NCI-H446 treated with DMSO at 0.1 percent for 48 hours (cell line): ENCODE measurements at regions not wholly inside any gene's neighbourhood (a gene's known extent, or its start where the extent isn't known, plus 50 kb on each side); places are given as distances from the start of the nearest gene placed in this dataset.

ENCODE experiments used
- DNase-seq: peaks from one replicate; lab custom pipeline; 2025; lab: John Stamatoyannopoulos, UW

- no peak for DNase-seq
Observed at GRCh38 chr1:185578293-185578692, 155.9 kb upstream of the HMCN1 start.

- DNase-seq: no peak
Observed at GRCh38 chr1:185574139-185574875, 159.9 kb upstream of the HMCN1 start.

GRCh38 chr1:185573677-185574076 lies 160.5 kb upstream of the HMCN1 start:
- DNase-seq: no peak

- no peak for DNase-seq
Observed at GRCh38 chr1:185573162-185573561, 161.0 kb upstream of the HMCN1 start.

GRCh38 chr1:185570962-185571361 lies 163.2 kb upstream of the HMCN1 start:
- no peak for DNase-seq

GRCh38 chr1:185568155-185569123 lies 165.8 kb upstream of the HMCN1 start:
- no peak for DNase-seq

GRCh38 chr1:185567440-185567839 lies 166.8 kb upstream of the HMCN1 start:
- no peak for DNase-seq

- no peak for DNase-seq
Observed at GRCh38 chr1:185566995-185567394, 167.2 kb upstream of the HMCN1 start.

- DNase-seq: no peak
Observed at GRCh38 chr1:185565302-185565701, 168.9 kb upstream of the HMCN1 start.

GRCh38 chr1:185564816-185565215 lies 169.4 kb upstream of the HMCN1 start:
- no peak for DNase-seq

- no peak for DNase-seq
Observed at GRCh38 chr1:185562461-185563359, 171.5 kb upstream of the HMCN1 start.

GRCh38 chr1:185561629-185562028 lies 172.6 kb upstream of the HMCN1 start:
- no peak for DNase-seq

GRCh38 chr1:185560760-185561159 lies 173.4 kb upstream of the HMCN1 start:
- DNase-seq: no peak

- DNase-seq: no peak
Observed at GRCh38 chr1:185559684-185560331, 174.4 kb upstream of the HMCN1 start.

GRCh38 chr1:185559151-185559550 lies 175.0 kb upstream of the HMCN1 start:
- no peak for DNase-seq

GRCh38 chr1:185556561-185556960 lies 177.6 kb upstream of the HMCN1 start:
- DNase-seq: no peak

- DNase-seq: no peak
Observed at GRCh38 chr1:185555743-185556142, 178.4 kb upstream of the HMCN1 start.

GRCh38 chr1:185551008-185551407 lies 183.2 kb upstream of the HMCN1 start:
- DNase-seq: no peak

GRCh38 chr1:185549906-185550305 lies 184.3 kb upstream of the HMCN1 start:
- DNase-seq: no peak

GRCh38 chr1:185546029-185546428 lies 188.2 kb upstream of the HMCN1 start:
- DNase-seq: no peak

GRCh38 chr1:185541871-185542301 lies 192.3 kb upstream of the HMCN1 start:
- no peak for DNase-seq
